Cardiac muscle cell (in vitro differentiated cells and primary cell): ENCODE measurements at regions not wholly inside any gene's neighbourhood (a gene's known extent, or its start where the extent isn't known, plus 50 kb on each side); places are given as distances from the start of the nearest gene placed in this dataset.

Experiments
- DNase-seq, 2 donors: peaks; one replicate each; pipeline versions ENCODE4 v3.0.0 to v3.0.0-alpha.2; 2010 to 2017; ENCODE audit warnings: low read depth in 1 of 2, low spot score in 1 of 2
- H3K27ac ChIP-seq: fragments of 200-600 bp; sonication (generic); 2 replicates; pipeline ENCODE4 v1.5.1; 2016
- H3K27me3 ChIP-seq: fragments of 200-600 bp; sonication (generic); 2 replicates; pipeline ENCODE4 v1.6.0; 2016; ENCODE audit warnings: control low read depth
- H3K36me3 ChIP-seq: fragments of 200-600 bp; sonication (generic); 2 replicates; pipeline ENCODE4 v1.5.1; 2016; ENCODE audit warnings: control low read depth
- H3K4me1 ChIP-seq: fragments of 200-600 bp; sonication (generic); 2 replicates; pipeline ENCODE4 v1.8.1; 2017; ENCODE audit warnings: low read depth, mild to moderate bottlenecking, mixed run types
- H3K4me3 ChIP-seq: fragments of 200-600 bp; sonication (generic); 2 replicates; pipeline ENCODE4 v1.5.1; 2016; ENCODE audit warnings: mild to moderate bottlenecking
- H3K9me3 ChIP-seq: fragments of 200-600 bp; sonication (generic); 2 replicates; pipeline ENCODE4 v1.5.1; 2017; ENCODE audit warnings: low read depth, mild to moderate bottlenecking, control low read depth
- CTCF ChIP-seq: IDR thresholded peaks from 2 replicates; pipeline ENCODE4 v1.5.1; 2012; ENCODE audit warnings: low read depth, mild to moderate bottlenecking, low read length

GRCh38 chr6:16964553-16965499, 137.0 kb upstream of the STMND1 start:
- DNase-seq = peak; percentile 82 to 87
- H3K4me1 ChIP-seq = peaks cover 2% of the 10 kb centered on the region
- no peaks in the 10 kb centered on the region for H3K9me3 ChIP-seq
- H3K4me3 ChIP-seq = no peak overlapping the region
- H3K27me3 ChIP-seq = no peaks in the 10 kb centered on the region
- H3K36me3 ChIP-seq = no peaks in the 10 kb centered on the region
- TF ChIP-seq CTCF = peak; percentile 94
- H3K27ac ChIP-seq = no peak overlapping the region

DNA sequence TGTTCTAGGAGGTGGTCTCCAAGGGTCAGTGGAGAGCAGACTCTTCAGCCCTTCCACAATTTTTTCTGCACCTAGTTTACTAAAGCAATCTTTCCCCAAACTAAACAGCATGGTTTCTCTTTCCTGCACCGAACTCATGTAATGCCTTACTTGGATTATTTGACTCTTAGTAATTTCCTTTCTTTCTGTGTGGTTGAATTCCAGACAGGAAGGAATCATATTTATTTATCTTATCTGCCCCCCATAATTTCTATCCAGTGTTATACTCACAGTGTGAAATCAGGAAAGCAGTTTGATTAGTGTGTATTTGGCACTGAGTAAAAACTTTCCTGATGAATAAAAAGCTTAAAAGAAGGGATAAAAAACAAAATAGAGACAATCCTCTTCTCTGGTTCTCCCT, 140.3 kb upstream of the STMND1 start:
- H3K4me1 ChIP-seq = peaks cover 2% of the 10 kb centered on the region
- H3K9me3 ChIP-seq = no peaks in the 10 kb centered on the region
- TF ChIP-seq CTCF = no peak
- no peak overlapping the region for H3K27ac ChIP-seq
- H3K27me3 ChIP-seq = no peaks in the 10 kb centered on the region
- no peak overlapping the region for H3K4me3 ChIP-seq
- DNase-seq = peak in 1 of 2 donors; percentile 26
- no peaks in the 10 kb centered on the region for H3K36me3 ChIP-seq

DNA sequence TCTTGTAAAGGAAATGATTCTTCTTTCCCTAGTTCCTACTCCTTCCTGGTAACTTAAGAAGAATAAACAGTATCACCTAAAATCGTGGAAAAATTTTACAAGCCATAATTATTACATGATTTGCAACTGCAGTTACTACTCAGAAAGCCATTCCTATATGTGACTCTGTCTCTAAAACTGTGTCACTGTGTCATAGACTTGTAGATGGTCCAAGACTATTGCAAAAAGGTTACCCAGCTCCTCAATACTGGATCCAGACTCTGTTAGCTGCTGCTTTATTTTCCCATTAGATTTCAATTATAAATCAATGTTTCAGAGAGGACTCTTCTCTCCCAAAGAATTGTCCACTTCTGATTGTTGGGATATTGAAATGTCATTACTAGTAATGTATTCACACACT, 142.1 kb upstream of the STMND1 start:
- Histone ChIP-seq H3K9me3 (no peaks in the 10 kb centered on the region), H3K4me3 (no peak overlapping the region), H3K4me1 (peaks cover 2% of the 10 kb centered on the region), H3K27me3 (no peaks in the 10 kb centered on the region), H3K27ac (no peak overlapping the region), H3K36me3 (no peaks in the 10 kb centered on the region)
- DNase-seq = no peak
- TF ChIP-seq CTCF = no peak

GRCh38 chr6:16956361-16956760, 145.5 kb upstream of the STMND1 start:
- no peak for TF ChIP-seq CTCF
- H3K27me3 ChIP-seq = no peaks in the 10 kb centered on the region
- DNase-seq = peak in 1 of 2 donors; percentile 59

DNA sequence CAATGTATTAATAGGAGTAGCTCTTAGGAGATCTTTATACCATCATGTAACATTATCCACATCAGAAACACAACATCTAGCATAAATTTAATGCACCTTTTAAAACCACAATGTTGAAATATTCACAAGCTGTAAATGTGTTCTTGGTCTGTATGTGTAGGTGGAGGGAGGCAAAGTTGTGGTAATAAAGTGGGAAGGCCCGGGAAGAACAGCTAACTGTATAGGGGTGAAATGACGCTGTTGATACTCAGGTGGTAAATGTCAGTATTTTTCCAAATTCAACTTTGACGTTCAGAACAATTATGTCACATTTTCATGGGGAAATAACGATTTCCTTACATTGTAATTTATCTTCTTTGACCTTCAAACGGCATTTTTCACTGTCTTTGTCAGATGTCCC, 146.0 kb upstream of the STMND1 start:
- no peak for TF ChIP-seq CTCF
- Histone ChIP-seq H3K36me3 (no peaks in the 10 kb centered on the region), H3K27me3 (no peaks in the 10 kb centered on the region), H3K9me3 (no peaks in the 10 kb centered on the region), H3K4me1 (no peaks in the 10 kb centered on the region), H3K27ac (no peak overlapping the region), H3K4me3 (no peak overlapping the region)
- no peak for DNase-seq

More at GRCh38 chr6:16956361-16956760, 145.5 kb upstream of the STMND1 start:
- no peak overlapping the region for H3K27ac ChIP-seq
- H3K9me3 ChIP-seq = no peaks in the 10 kb centered on the region
- H3K4me3 ChIP-seq = no peak overlapping the region
- H3K36me3 ChIP-seq = no peaks in the 10 kb centered on the region
- H3K4me1 ChIP-seq = no peaks in the 10 kb centered on the region
